Astrocyte of the spinal cord (primary cell): ENCODE measurements at regions not wholly inside any gene's neighbourhood (a gene's known extent, or its start where the extent isn't known, plus 50 kb on each side); places are given as distances from the start of the nearest gene placed in this dataset.

Experiments
- DNase-seq: peaks from one replicate; pipeline ENCODE4 v3.0.0; 2011; ENCODE audit warnings: low read depth, low spot score
- H3K4me3 ChIP-seq: 2 replicates; pipeline ENCODE4 v1.5.1; 2011; ENCODE audit warnings: low read depth, mild to moderate bottlenecking, low read length, moderate library complexity
- CTCF ChIP-seq: IDR thresholded peaks from 2 replicates; pipeline ENCODE4 v1.5.1; 2012; ENCODE audit warnings: low read depth, mild to moderate bottlenecking, low read length, inconsistent platforms
- in situ Hi-C: cut with HindIII; loops from 2 replicates; pipeline ENCODE4 v1.10.0; 2017; ENCODE audit warnings: low sequenced_read_pairs

GRCh38 chr2:139353874-139354273, 573.7 kb upstream of the NXPH2 start:
- in situ Hi-C loops: no loop called here
- no peak for DNase-seq

GRCh38 chr2:139317259-139317658, 537.1 kb upstream of the NXPH2 start:
- H3K4me3 ChIP-seq: no peak overlapping the region
- TF ChIP-seq CTCF: no peak
- in situ Hi-C loops: no loop called here
- no peak for DNase-seq

More at GRCh38 chr2:139353874-139354273, 573.7 kb upstream of the NXPH2 start:
- H3K4me3 ChIP-seq: no peak overlapping the region
- TF ChIP-seq CTCF: no peak

GRCh38 chr2:139314059-139314458, 533.9 kb upstream of the NXPH2 start:
- DNase-seq: no peak
- in situ Hi-C loops: no loop called here
- H3K4me3 ChIP-seq: no peak overlapping the region
- TF ChIP-seq CTCF: no peak

- TF ChIP-seq CTCF: no peak
- H3K4me3 ChIP-seq: no peak overlapping the region
- DNase-seq: no peak
- in situ Hi-C loops: no loop called here
Observed at GRCh38 chr2:139296672-139297209, 516.6 kb upstream of the NXPH2 start.

- in situ Hi-C loops: no loop called here
- no peak for TF ChIP-seq CTCF
- DNase-seq: no peak
- no peak overlapping the region for H3K4me3 ChIP-seq
Observed at GRCh38 chr2:139293992-139294548, 513.9 kb upstream of the NXPH2 start.

GRCh38 chr2:139281124-139281523, 500.9 kb upstream of the NXPH2 start:
- DNase-seq: no peak
- in situ Hi-C loops: no loop called here
- H3K4me3 ChIP-seq: no peak overlapping the region
- no peak for TF ChIP-seq CTCF

GRCh38 chr2:139271879-139272278, 491.7 kb upstream of the NXPH2 start:
- H3K4me3 ChIP-seq: no peak overlapping the region
- TF ChIP-seq CTCF: no peak
- in situ Hi-C loops: no loop called here
- DNase-seq: no peak
